ENCODE measurements at regions not wholly inside any gene's neighbourhood (a gene's known extent, or its start where the extent isn't known, plus 50 kb on each side); places are given as distances from the start of the nearest gene placed in this dataset.
A peak's percentile ranks its signal among the peaks of the same experiment; 100 is the strongest.

- DNase-seq = no peak
Observed at GRCh38 chr2:19776941-19777514, 124.8 kb downstream of the TTC32 start.

DNA sequence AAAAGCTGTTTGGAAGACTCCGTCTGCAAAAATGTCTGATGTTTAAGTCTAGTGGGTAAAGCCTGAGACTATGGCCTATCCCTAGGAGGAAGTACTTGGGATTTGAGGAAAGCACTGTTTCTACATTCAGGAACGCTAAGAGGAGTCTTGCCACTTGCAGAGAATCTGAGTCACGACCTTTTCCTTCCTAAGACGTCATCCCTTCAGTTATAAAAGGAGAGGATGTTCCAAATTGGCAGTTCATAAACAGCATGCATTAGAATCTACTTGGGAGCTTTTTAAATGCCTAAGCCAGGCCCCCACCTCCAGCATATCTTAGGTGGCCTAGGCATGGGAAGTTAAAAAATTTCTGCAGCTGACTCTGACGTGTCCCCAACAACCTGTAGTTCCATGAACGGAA, 125.9 kb downstream of the TTC32 start:
- DNase-seq = no peak

DNA sequence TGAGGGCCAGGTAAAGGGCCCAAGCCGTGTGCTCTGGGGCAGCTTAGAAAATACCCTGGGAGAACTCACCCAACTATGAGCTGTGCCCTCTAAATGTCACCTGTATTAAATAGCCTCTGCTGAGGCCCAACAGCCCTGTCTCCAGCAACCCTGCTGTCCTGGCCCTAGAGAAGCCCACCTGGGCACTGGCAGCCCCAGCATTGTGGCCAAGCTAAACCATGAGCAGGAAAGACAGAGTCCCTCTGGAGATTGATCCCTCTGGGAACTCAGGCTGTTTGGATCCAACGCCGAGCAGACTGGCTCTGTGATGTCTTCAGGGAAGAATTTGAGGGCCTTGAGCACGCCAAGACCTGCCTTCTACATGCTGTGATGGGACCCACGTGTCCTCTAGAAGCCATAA, 126.5 kb downstream of the TTC32 start:
- DNase-seq = no peak

DNA sequence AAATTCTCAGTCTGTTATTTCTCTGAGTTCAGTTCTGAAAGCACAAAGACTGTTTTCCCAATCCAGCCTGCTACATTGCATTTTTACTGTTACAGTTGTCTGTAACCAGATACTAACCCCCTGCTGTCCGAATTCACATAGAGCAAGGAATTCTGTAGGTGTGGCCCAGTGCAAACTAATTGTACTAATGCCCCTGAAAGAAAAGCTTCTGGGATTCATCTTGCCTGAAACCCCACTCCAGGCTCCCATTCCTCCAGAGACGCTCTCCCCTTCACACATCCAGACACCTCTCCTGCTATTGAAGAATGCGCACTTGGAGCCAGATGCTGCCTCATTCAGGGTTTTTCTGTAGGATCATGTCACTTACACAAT, 127.0 kb downstream of the TTC32 start:
- DNase-seq = no peak

DNA sequence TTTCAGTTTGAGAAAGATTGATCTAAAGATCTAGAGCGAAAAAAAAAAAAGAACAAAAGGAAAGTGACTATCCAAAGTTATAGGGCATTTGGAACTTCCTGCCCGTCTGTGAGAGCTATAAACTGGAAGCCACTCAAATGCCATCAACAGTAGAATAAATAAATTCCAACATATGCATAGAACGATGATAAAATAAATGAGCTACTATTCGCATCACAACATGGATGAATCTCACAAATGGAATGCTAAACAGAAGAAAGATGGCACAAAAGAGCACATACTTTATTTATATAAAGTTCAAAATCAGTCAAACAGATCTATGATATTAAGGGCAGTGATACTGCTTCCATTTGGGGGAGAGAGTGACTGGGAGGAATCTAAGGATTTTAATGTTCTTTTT, 128.8 kb downstream of the TTC32 start:
- DNase-seq = no peak

GRCh38 chr2:19769513-19769912, 132.3 kb downstream of the TTC32 start:
- DNase-seq = no peak

DNA sequence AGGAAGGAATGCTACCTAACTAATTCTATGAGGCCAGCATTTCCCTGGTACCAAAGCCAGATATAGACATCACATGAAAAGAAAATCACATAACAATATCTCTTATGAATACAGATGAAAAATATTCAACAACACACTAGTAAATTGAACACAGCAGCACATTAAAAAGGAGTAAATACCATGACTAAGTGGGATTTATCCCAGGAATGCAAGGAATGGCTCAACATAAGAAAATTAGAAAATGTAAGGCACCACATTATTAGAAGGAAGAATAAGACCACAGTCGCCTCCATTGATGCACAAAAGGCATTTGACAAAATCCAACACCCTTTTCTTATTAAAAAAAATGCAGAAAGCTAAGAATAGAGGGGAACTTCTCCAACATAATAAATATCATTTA, 133.9 kb downstream of the TTC32 start:
- no peak for DNase-seq

DNA sequence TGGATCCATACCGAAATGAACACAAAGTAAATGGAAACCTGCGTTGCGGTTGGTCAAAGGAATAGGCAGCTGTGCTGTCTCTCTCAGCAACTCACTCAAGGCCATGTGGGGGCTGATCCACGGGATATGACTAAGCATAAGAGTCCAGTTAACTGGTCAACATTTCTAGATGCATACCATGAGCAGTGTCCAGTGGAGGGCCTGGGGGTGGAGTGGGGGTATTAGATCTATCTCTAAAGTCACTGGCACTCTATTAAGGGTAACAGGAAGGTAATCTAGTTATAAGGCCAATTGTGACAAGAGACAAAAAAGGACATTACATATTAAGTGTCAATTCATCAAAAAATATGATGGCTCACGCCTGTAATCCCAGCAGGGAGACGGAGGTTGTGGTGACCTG, 136.8 kb downstream of the TTC32 start:
- no peak for DNase-seq

GRCh38 chr2:19763731-19764130, 138.1 kb downstream of the TTC32 start:
- no peak for DNase-seq

- DNase-seq = no peak
Observed at GRCh38 chr2:19762959-19763605, 138.7 kb downstream of the TTC32 start.

GRCh38 chr2:19762142-19762541, 139.6 kb downstream of the TTC32 start:
- no peak for DNase-seq

DNA sequence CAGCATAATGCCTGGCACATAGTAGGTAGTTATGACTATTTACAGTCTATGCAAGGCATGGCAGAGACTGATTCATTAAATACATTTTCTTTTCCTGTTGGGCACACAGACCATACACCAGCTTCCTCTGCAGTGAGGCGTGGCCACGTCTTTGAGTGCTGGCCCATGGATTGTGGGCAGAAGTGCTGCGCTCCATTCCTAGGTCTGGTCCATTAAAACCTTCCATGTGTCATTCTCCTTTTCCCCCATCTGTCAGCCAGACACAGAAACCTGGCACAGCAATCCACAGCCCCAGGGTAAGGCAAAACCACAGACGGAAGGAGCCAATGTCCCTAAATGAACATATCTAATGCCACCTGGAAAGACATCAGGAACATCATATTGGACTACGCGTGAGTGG, 141.9 kb downstream of the TTC32 start:
- no peak for DNase-seq

DNA sequence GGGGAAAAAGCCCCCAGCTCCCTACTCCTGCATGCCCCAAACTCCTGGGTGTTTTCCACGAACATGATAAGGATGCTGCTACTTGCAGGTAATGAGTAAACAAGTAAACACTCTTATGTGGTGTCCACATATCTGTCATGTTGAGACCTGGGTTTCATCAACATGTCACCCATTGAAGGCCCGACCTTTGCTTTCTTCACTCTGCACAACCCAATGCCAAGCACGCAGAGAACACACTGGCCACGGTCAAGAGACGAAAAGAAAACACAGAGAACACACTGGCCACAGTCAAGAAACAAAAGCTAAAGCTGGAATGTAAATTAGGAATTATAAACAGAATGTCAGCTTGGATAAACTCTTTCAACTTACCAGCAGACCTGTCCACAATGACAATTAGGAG, 143.1 kb downstream of the TTC32 start:
- no peak for DNase-seq

- no peak for DNase-seq
Observed at GRCh38 chr2:19757586-19757985, 144.2 kb downstream of the TTC32 start.

- DNase-seq = no peak
Observed at GRCh38 chr2:19754907-19755306, 146.9 kb downstream of the TTC32 start.

- DNase-seq = no peak
Observed at GRCh38 chr2:19753818-19754217, 148.0 kb downstream of the TTC32 start.

DNA sequence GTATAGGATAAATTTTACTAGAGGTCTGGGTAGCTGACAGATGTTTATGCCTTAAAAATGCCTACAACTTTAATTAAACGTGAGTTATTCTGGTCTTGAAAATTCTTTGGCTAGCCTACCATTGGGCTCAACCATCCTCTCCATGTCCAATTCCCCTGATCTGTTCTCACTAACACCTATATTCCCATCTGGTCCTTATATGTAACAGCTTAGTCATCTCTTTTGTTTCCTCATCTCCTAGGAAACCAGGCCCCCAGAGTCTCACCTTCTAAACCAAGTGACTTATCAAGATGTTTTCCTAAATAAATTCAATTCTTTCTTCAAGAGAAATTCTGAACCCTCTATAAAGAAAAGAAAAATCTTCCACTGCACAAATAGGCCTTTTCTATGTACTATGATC, 148.5 kb downstream of the TTC32 start:
- no peak for DNase-seq

GRCh38 chr2:19752500-19752899, 149.3 kb downstream of the TTC32 start:
- no peak for DNase-seq

DNA sequence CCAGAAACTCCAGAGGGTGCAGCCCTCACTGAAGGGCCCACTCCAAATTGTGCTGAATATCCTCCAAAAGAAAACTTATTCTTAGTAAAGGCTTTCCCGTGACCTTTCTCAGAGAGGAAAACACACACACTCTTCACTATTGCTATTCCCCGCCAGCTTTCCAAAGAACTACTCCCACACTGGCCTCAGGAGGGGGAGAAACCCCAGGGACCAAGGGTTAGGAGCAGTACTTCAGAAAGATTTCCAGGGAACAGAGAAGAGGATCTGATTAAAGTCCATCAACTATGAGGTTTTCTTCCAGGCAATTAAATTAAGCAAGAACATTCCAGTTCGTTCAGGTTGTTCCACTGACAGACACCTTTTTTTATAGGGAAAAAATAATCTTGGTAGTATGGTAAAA, 150.2 kb downstream of the TTC32 start:
- DNase-seq = no peak

GRCh38 chr2:19750136-19750535, 151.6 kb downstream of the TTC32 start:
- no peak for DNase-seq

GRCh38 chr2:19749507-19749836, 152.3 kb downstream of the TTC32 start:
- DNase-seq = no peak

DNA sequence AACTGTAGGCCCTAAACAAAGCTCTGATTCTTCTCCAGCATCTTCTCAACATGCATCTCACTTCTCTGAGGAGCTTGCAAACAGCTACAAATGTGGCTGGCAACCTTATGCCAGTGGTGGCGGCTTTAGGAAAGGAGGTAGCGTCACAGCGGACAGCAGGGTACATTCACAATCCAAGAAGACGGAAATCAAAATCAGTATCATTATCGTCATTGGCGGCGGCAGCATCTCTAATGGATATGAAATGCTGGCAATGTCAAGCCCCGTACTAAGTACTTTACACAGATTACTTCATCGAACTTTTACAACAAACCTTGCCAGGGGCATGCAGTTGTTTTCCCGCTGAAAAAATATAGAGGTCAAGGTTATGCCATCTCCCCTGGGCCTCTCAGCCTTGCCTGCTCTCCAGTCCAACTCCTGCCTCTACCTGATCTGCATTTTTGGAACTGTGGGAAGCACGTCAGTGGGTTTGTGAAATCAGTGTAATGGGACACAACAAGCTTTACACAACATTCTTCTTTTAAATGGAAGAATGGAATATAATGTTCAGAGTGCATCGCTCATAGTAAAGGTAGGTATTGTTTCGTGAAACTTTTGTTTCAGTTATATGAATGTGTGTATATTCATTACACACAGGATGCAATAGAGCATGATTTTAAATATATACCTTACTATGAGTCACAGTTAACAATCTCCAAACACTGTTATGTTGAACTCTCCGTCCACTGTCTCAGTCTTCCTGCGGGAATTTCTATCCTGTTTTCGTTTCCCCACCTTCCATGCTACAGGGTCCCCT, 152.9 kb downstream of the TTC32 start:
- DNase-seq = no peak

DNA sequence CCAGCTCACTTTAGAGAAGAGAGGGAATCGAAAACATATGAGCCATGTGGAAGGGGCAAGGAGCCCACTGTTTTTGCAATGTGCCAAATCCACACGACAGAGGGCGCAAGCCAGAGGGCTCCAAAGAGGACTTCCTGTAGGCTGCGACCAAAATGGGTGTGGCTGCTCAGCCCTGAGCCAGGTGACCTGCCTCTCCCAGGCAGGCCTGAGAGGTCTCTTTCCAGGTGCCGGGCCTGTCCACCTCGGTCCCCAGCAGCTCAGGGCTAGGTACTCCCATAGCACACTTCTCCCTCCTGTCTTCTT, 153.8 kb downstream of the TTC32 start:
- DNase-seq = peak; percentile 54

GRCh38 chr2:19747310-19748072, 154.3 kb downstream of the TTC32 start:
- DNase-seq = no peak
